ENCODE measurements at regions not wholly inside any gene's neighbourhood (a gene's known extent, or its start where the extent isn't known, plus 50 kb on each side); places are given as distances from the start of the nearest gene placed in this dataset.

GRCh38 chr5:124951661-124952060 lies 205.2 kb upstream of the ZNF608 start:
- TF ChIP-seq CTCF (IDR thresholded peaks at IDR 0.05) = no peak
- DNase-seq (ENCODE audit: low spot score) (no peak), ATAC-seq (ENCODE audit: low FRiP score) (no peak)

- ATAC-seq (ENCODE audit: low FRiP score) (no peak), DNase-seq (ENCODE audit: low spot score) (no peak)
- no peak for TF ChIP-seq CTCF (IDR thresholded peaks at IDR 0.05)
Observed at GRCh38 chr5:124952079-124952478, 205.6 kb upstream of the ZNF608 start.

- TF ChIP-seq CTCF (IDR thresholded peaks at IDR 0.05) = no peak
- DNase-seq (ENCODE audit: low spot score) (no peak), ATAC-seq (ENCODE audit: low FRiP score) (no peak)
Observed at GRCh38 chr5:124952566-124952965, 206.1 kb upstream of the ZNF608 start.

GRCh38 chr5:124954784-124955183 lies 208.3 kb upstream of the ZNF608 start:
- ATAC-seq (ENCODE audit: low FRiP score) = no peak
- no peak for DNase-seq (ENCODE audit: low spot score)

GRCh38 chr5:124956471-124957029 lies 210.1 kb upstream of the ZNF608 start:
- ATAC-seq (ENCODE audit: low FRiP score) (no peak), DNase-seq (ENCODE audit: low spot score) (no peak)
- TF ChIP-seq CTCF (IDR thresholded peaks at IDR 0.05) = no peak

More at GRCh38 chr5:124954784-124955183, 208.3 kb upstream of the ZNF608 start:
- no peak for TF ChIP-seq CTCF (IDR thresholded peaks at IDR 0.05)

GRCh38 chr5:124957063-124957462 lies 210.6 kb upstream of the ZNF608 start:
- no peak for DNase-seq (ENCODE audit: low spot score)
- no peak for TF ChIP-seq CTCF (IDR thresholded peaks at IDR 0.05)

GRCh38 chr5:124960266-124960665 lies 213.8 kb upstream of the ZNF608 start:
- DNase-seq (ENCODE audit: low spot score) (no peak), ATAC-seq (ENCODE audit: low FRiP score) (no peak)
- TF ChIP-seq CTCF (IDR thresholded peaks at IDR 0.05) = no peak

More at GRCh38 chr5:124957063-124957462, 210.6 kb upstream of the ZNF608 start:
- ATAC-seq (ENCODE audit: low FRiP score) = no peak

All from omental fat pad (tissue), 3 donors.